ENCODE measurements at regions not wholly inside any gene's neighbourhood (a gene's known extent, or its start where the extent isn't known, plus 50 kb on each side); places are given as distances from the start of the nearest gene placed in this dataset.

DNA sequence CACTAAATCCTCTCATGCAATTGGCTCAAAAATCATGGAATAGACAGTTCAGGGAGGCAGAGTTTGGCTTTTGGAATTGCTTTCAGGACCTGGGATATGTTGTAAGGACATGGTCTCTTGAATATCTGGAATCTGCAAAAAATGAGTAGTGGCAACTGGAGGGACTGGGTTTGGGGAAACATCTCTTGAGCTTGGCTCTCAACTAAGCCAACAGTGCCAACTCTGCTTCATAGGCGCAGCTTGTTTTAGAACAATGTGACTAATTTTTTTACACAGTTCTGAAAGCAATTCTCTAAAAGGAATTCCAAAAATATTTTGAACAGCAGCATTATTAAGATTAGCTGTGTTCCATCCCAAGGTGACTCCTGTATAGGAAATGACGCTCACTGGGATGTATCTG is 121.5 kb upstream of the DPP6 start:
- TF ChIP-seq, protein P1, sequence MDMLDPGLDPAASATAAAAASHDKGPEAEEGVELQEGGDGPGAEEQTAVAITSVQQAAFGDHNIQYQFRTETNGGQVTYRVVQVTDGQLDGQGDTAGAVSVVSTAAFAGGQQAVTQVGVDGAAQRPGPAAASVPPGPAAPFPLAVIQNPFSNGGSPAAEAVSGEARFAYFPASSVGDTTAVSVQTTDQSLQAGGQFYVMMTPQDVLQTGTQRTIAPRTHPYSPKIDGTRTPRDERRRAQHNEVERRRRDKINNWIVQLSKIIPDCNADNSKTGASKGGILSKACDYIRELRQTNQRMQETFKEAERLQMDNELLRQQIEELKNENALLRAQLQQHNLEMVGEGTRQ (IDR thresholded peaks at IDR 0.05; ENCODE audit: low read depth, low read length): no peak
- TF ChIP-seq, protein P2, sequence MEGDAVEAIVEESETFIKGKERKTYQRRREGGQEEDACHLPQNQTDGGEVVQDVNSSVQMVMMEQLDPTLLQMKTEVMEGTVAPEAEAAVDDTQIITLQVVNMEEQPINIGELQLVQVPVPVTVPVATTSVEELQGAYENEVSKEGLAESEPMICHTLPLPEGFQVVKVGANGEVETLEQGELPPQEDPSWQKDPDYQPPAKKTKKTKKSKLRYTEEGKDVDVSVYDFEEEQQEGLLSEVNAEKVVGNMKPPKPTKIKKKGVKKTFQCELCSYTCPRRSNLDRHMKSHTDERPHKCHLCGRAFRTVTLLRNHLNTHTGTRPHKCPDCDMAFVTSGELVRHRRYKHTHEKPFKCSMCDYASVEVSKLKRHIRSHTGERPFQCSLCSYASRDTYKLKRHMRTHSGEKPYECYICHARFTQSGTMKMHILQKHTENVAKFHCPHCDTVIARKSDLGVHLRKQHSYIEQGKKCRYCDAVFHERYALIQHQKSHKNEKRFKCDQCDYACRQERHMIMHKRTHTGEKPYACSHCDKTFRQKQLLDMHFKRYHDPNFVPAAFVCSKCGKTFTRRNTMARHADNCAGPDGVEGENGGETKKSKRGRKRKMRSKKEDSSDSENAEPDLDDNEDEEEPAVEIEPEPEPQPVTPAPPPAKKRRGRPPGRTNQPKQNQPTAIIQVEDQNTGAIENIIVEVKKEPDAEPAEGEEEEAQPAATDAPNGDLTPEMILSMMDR (conservative IDR thresholded peaks at IDR 0.05; ENCODE audit: low read depth, low read length): no peak
- TF ChIP-seq MAZ (IDR thresholded peaks at IDR 0.05; ENCODE audit: borderline replicate concordance, low read depth, low read length) (no peak), CEBPB (IDR thresholded peaks at IDR 0.05; ENCODE audit: low read depth, low read length) (no peak), MAFK (IDR thresholded peaks at IDR 0.05; ENCODE audit: low read depth, low read length) (no peak), RCOR1 (IDR thresholded peaks at IDR 0.05; ENCODE audit: insufficient replicate concordance, low read length) (no peak), POLR2A (IDR thresholded peaks at IDR 0.05; ENCODE audit: low read depth, low read length) (no peak), RAD21 (IDR thresholded peaks at IDR 0.05; ENCODE audit: low read length) (no peak)
